ENCODE measurements at regions not wholly inside any gene's neighbourhood (a gene's known extent, or its start where the extent isn't known, plus 50 kb on each side); places are given as distances from the start of the nearest gene placed in this dataset.

DNA sequence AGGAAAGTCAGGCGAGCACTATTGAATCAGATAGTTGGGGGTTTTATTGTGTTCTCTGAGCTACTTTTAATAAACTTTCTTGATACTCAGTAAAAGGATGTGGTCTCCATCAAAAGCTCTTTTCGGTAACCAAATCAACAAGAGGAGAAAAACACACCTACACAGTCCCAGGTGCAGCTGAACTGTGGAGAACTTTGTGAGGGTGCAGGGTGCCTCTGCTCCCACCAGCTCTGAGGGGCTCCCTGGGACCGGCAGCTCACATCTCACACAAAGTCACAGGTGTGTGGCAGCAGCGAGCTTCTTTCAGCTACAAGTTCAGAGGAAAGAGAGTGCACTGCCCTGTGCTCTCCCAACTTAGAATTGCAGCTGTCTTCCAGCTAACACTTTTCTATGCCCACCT lies 650.4 kb downstream of the RNF144A start:
- no peak for DNase-seq (ENCODE audit: low read depth in 4 of 4, low spot score in 3 of 4)

- DNase-seq (ENCODE audit: low read depth in 4 of 4, low spot score in 3 of 4) = no peak
Observed at GRCh38 chr2:7570247-7570646, 653.0 kb downstream of the RNF144A start.

DNA sequence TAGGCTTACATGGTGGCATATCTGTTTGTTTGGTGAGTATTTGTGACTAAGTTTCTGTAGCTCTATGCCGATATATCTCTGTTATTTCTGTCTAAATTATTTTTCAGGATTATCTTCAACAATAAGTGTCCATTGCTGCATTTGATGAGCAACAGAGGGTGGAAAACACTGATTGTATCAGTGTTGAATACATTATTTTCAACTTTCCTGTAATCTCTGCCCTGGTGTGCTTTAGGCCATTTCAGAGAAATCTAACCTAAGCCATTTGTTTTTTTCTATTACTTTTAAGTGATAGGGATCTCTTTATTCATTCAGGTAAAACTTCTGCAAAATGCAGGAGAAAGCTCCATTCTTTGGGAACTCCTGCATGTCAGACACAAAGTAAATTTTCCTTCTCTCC lies 654.5 kb downstream of the RNF144A start:
- DNase-seq (ENCODE audit: low read depth in 4 of 4, low spot score in 3 of 4) = no peak

GRCh38 chr2:7572450-7572849 lies 655.2 kb downstream of the RNF144A start:
- DNase-seq (ENCODE audit: low read depth in 4 of 4, low spot score in 3 of 4) = no peak

DNA sequence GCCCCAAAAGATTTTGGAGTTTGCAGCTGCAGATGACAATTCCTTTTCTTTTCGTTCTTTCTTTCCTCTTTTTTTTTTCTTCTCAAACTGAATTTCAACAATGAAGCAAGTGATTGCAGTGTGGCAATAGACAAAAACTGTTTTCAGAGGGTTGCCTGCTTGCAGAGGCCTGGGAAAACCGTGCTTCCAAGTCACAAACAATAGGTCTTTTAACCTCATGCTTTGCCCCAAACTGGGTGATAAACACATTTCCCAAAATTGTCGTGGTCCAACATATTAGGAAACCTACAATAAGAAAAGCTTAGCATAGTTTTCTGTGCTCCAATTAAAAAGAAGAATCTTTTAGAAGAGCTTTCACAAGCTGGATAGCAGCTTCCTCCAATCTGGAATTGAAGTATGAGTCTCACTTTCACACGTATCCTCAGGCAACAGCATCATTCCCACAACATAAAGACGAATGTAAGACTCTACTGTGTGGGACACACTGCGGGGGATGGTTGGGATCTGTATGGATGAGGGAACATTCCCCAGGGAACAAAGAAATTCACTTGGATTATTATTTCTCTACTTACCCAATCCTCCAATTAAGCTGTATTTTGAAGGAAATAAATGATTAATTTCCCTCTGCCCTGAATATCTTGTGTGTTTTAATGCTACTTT lies 656.1 kb downstream of the RNF144A start:
- DNase-seq (ENCODE audit: low read depth in 4 of 4, low spot score in 3 of 4) = no peak

- DNase-seq (ENCODE audit: low read depth in 4 of 4, low spot score in 3 of 4) = no peak
Observed at GRCh38 chr2:7574385-7574784, 657.2 kb downstream of the RNF144A start.

GRCh38 chr2:7577769-7578168 lies 660.6 kb downstream of the RNF144A start:
- DNase-seq (ENCODE audit: low read depth in 4 of 4, low spot score in 3 of 4) = no peak

DNA sequence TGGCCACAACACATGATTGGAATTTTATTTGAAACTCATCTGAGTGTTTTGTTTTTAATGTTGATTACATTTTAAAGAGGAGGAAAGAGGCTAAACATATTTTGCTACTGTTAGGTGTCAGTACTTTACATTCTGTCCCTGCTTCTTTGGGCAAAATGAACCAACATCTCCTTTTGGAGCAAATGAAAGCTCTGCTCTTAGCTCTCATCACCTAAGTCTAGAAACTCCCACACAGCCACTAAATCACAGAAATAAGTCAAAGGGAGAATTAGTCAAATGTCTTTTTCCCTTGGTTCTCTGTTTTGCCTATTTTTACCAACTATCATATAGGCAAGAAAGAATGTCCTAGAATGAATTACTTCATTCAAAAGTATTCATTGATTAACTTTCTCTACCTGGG lies 666.8 kb downstream of the RNF144A start:
- no peak for DNase-seq (ENCODE audit: low read depth in 4 of 4, low spot score in 3 of 4)

- no peak for DNase-seq (ENCODE audit: low read depth in 4 of 4, low spot score in 3 of 4)
Observed at GRCh38 chr2:7586898-7587297, 669.7 kb downstream of the RNF144A start.

DNA sequence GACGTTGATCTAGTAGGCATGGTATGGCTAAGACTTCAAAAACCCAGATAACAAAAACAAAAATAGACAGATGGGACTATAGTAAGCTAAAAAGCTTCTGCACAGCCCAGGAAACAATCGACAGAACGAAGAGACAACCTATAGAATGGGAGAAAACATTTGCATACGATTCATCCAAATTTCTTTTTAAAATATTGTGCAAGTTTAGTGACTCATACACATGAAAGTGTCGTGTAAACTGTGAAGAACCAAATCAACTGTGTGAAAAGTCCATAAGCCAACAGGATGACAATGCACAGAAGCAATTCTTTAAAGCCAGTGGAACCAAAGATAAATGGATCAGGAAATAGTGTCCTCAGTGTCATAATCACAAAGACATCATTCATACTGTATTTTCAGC lies 671.1 kb downstream of the RNF144A start:
- DNase-seq (ENCODE audit: low read depth in 4 of 4, low spot score in 3 of 4) = no peak

DNA sequence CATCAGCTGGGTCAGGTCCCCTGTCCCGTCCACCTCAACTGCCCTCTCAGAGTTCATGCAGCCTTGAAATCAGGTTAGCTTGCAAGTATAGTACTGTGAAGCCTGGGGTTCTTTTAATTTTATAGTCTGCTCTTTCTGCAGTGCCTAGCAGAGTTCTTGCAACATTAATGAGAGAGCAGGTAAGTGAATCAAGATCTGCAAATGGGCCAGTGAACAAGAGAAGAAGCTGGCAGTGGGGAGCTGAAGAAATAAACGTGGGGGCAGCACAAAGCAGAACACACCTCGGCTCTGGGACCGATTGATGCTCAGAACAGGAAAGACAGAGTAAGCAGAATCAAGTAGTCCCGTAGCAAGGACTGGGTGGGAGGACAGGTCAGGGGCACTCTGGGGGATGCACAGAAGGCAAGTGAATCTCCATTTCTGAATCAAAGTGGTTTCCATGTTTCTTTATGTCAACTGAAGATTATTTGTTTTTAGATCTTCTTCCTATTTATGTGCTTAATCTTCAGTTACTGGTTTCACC lies 675.5 kb downstream of the RNF144A start:
- no peak for DNase-seq (ENCODE audit: low read depth in 4 of 4, low spot score in 3 of 4)

GRCh38 chr2:7593360-7593759 lies 676.1 kb downstream of the RNF144A start:
- DNase-seq (ENCODE audit: low read depth in 4 of 4, low spot score in 3 of 4) = no peak

DNA sequence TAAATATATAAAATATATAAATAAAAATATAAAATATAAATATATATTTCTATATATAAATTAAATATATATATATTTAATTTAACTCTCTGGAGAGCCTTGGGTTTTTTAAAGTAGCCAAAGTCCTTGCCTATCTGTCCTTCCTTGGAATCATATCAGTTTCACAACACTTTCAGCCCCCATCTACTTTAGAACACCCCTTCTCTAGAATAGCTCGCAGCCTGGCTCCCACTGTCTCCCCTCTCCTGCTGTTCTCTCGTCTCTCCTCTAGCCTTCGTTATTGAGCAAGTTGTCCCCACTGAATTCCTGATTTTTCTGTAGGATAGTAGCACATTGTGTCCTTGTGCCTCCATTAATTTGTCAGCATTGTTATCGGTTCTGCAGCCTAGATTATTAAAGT lies 677.0 kb downstream of the RNF144A start:
- no peak for DNase-seq (ENCODE audit: low read depth in 4 of 4, low spot score in 3 of 4)

DNA sequence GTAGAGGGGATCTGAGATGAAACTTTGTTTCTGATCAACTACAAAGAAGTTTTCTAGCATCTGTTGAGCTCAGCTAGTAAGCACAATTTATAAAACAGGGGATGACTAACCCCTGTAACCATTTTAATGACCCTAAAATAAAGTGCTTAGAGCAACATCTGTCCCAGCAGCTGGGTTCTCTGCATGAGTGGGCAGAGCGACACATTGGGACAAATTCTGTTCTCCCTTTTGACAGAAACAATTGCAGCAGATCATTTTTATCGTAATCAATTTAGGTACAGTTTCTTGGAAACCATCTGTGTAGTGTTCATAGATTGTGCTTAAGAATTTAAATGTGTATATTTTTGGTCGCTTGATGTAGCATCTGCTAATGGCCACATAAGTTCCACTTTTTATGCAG lies 678.0 kb downstream of the RNF144A start:
- DNase-seq (ENCODE audit: low read depth in 4 of 4, low spot score in 3 of 4) = no peak

GRCh38 chr2:7598402-7598801 lies 681.2 kb downstream of the RNF144A start:
- no peak for DNase-seq (ENCODE audit: low read depth in 4 of 4, low spot score in 3 of 4)

GRCh38 chr2:7599462-7600258 lies 682.4 kb downstream of the RNF144A start:
- no peak for DNase-seq (ENCODE audit: low read depth in 4 of 4, low spot score in 3 of 4)

DNA sequence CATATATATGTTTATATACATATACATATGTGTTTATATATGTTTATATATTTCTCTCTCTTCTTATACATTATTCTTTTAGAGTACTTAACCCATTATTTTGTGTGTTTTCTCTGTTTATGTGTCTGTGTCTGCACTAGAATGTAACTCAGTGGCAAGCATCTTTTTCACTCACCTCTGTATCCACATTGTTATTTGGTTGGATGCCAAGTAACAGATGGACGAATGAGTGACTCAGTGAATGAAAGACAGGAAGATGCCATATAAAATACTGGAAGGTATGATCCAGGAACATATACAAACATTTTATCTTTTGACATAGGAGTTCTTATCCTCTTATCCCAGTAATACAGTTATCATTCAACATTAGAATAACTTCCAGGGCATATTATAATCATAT lies 684.8 kb downstream of the RNF144A start:
- no peak for DNase-seq (ENCODE audit: low read depth in 4 of 4, low spot score in 3 of 4)

DNA sequence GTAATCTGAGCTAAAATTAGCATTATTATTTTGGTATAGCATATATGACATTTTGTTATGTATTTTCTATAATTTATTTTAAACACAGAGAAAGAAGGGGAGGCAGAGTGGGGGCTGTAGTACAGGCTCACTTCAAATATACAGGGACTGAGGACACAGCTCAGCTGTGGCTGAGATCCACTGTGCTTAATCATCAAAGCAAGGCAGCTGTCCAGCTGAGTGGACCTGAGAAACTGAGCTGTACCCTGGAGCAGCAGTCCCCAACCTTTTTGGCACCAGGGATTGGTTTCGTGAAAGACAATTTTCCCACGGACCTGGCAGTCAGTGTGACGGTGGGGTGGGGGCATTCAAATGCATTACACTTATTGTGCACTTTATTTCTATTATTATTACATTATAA lies 687.2 kb downstream of the RNF144A start:
- DNase-seq (ENCODE audit: low read depth in 4 of 4, low spot score in 3 of 4) = no peak

DNA sequence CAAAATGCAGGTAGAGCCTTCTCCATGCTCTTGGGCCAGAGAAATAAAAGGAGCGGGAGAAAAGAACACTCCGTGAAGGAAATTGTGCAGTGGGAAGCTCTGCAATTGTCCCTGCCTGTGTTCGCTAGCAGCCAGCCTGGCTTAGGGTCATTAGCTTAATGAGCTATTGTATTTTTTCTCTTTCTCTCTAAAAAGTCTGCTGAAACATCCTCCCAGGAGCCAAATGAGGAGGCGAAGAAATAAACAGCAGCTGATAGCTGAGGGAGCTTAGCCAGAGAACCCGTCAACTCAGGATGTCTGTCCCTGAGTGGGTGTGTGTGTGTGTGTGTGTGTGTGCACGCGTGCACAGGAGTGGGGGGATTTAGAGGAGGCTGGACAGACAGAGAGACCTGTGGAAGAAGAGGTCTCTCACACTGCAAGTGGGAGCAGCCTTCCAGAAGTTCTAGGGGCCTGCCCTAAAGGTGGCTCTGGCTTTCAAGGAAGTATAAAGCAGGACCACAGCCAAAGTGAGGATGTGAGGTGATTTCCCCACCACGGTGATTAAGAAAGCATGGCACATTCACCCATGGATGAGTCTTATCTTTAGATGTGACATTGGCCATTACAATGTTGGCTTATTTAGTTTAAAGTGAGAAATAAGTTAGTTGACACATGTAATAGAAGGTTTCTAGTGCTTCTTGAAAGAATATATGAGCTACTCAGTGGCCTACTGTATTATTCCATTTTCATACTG lies 690.4 kb downstream of the RNF144A start:
- DNase-seq (ENCODE audit: low read depth in 4 of 4, low spot score in 3 of 4) = no peak

GRCh38 chr2:7609556-7609955 lies 692.3 kb downstream of the RNF144A start:
- DNase-seq (ENCODE audit: low read depth in 4 of 4, low spot score in 3 of 4) = no peak

- no peak for DNase-seq (ENCODE audit: low read depth in 4 of 4, low spot score in 3 of 4)
Observed at GRCh38 chr2:7609974-7610373, 692.8 kb downstream of the RNF144A start.

Data from right renal pelvis (tissue), 4 donors.